ENCODE measurements at regions not wholly inside any gene's neighbourhood (a gene's known extent, or its start where the extent isn't known, plus 50 kb on each side); places are given as distances from the start of the nearest gene placed in this dataset.

DNA sequence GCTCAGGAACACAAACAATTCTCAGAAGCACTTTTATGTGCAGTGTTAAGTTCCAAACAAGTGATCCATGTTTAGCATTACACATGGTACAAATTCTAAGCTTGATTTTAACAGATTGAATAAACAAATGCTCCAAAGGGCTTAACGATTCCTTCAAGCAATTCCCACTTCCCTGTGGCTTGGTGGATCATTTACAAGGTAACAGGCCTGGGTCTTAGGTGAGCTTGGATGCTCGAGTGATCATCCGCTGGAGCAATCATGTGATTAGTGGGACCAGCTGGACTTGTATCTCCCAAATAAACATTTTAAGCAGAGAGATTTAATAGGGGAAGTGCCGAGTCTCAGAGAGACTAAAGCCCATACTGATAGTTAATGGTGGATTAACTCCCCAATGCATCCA, 70.7 kb downstream of the CALM1 start:
- TF ChIP-seq, protein P1, sequence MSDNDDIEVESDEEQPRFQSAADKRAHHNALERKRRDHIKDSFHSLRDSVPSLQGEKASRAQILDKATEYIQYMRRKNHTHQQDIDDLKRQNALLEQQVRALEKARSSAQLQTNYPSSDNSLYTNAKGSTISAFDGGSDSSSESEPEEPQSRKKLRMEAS (IDR thresholded peaks at IDR 0.05): no peak
- TF ChIP-seq, protein P2, sequence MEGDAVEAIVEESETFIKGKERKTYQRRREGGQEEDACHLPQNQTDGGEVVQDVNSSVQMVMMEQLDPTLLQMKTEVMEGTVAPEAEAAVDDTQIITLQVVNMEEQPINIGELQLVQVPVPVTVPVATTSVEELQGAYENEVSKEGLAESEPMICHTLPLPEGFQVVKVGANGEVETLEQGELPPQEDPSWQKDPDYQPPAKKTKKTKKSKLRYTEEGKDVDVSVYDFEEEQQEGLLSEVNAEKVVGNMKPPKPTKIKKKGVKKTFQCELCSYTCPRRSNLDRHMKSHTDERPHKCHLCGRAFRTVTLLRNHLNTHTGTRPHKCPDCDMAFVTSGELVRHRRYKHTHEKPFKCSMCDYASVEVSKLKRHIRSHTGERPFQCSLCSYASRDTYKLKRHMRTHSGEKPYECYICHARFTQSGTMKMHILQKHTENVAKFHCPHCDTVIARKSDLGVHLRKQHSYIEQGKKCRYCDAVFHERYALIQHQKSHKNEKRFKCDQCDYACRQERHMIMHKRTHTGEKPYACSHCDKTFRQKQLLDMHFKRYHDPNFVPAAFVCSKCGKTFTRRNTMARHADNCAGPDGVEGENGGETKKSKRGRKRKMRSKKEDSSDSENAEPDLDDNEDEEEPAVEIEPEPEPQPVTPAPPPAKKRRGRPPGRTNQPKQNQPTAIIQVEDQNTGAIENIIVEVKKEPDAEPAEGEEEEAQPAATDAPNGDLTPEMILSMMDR (IDR thresholded peaks at IDR 0.05): no peak
- TF ChIP-seq RFX5 (IDR thresholded peaks at IDR 0.05): no peak
- TF ChIP-seq MYC (IDR thresholded peaks at IDR 0.05; ENCODE audit: borderline replicate concordance, low read length): no peak
- TF ChIP-seq RCOR1 (IDR thresholded peaks at IDR 0.05; ENCODE audit: low read depth, low read length): no peak

Data from A549 (cell line).